SK-N-SH (cell line): ENCODE measurements at regions not wholly inside any gene's neighbourhood (a gene's known extent, or its start where the extent isn't known, plus 50 kb on each side); places are given as distances from the start of the nearest gene placed in this dataset.

ENCODE experiments used
- CTCF ChIA-PET: fragments of 300-600, 350-600 bp; formaldehyde crosslinking; extraction: SDS; loops from one replicate; lab custom pipeline; 2021; lab: Yijun Ruan, JAX
- POLR2A ChIA-PET: fragments of 350-600 bp; sonication (Branson Sonifier 250); formaldehyde crosslinking; extraction: SDS; loops from one replicate; lab custom pipeline; 2020; ENCODE audit warnings: antibody characterized with exemption, inconsistent platforms; lab: Yijun Ruan, JAX
- DNase-seq: peaks from one replicate; pipeline ENCODE4 v3.0.0; 2012
- H2AFZ ChIP-seq: fragments of 200-600 bp; sonication (generic); 2 replicates; pipeline ENCODE4 v1.8.1; 2016; ENCODE audit warnings: antibody characterized with exemption, mild to moderate bottlenecking, low read depth
- H3F3A ChIP-seq: fragments of 200-600 bp; sonication (generic); replicated peaks from 2 replicates; pipeline ENCODE3; 2016; ENCODE audit warnings: antibody characterized with exemption, mild to moderate bottlenecking; ENCODE audit not compliant: insufficient read depth
- H3K27ac ChIP-seq, 2 experiments: fragments of 200-500 bp in 1 of 2; fragments of 200-600 bp in 1 of 2; sonication (Bioruptor generic) in 1 of 2; sonication (generic), shearing (Covaris generic) in 1 of 2; 2 replicates each; pipeline versions ENCODE4 v1.5.1 to v1.6.1; 2014 to 2016; ENCODE audit warnings: low read depth in 2 of 2, inconsistent platforms in 1 of 2, low read length in 1 of 2, mild to moderate bottlenecking in 1 of 2, mixed read lengths in 1 of 2
- H3K27me3 ChIP-seq: fragments of 200-600 bp; sonication (generic), shearing (Covaris generic); 2 replicates; pipeline ENCODE4 v1.6.1; 2016; ENCODE audit warnings: mixed run types; ENCODE audit not compliant: insufficient read depth
- H3K36me3 ChIP-seq, 2 experiments: fragments of 200-500 bp in 1 of 2; fragments of 200-600 bp in 1 of 2; sonication (Bioruptor generic) in 1 of 2; sonication (generic) in 1 of 2; replicated peaks in 1 of 2; 2 replicates each; pipeline versions ENCODE3 to v1.5.1; 2014 to 2016; ENCODE audit warnings: low read length in 1 of 2, mild to moderate bottlenecking in 1 of 2; ENCODE audit not compliant: insufficient read depth in 2 of 2, control insufficient read depth in 1 of 2
- H3K4me1 ChIP-seq, 2 experiments: fragments of 200-500 bp in 1 of 2; fragments of 200-600 bp in 1 of 2; sonication (Bioruptor generic) in 1 of 2; sonication (generic), shearing (Covaris generic) in 1 of 2; 2 replicates each; pipeline versions ENCODE4 v1.5.1 to v1.6.1; 2014 to 2016; ENCODE audit warnings: low read depth in 1 of 2, low read length in 1 of 2, mixed run types in 1 of 2; ENCODE audit not compliant: insufficient read depth in 2 of 2, control insufficient read depth in 1 of 2
- H3K4me2 ChIP-seq: fragments of 200-600 bp; sonication (generic), shearing (Covaris generic); 2 replicates; pipeline ENCODE4 v1.6.1; 2017; ENCODE audit warnings: mixed run types
- H3K4me3 ChIP-seq, 2 experiments: fragments of 200-500 bp in 1 of 2; fragments of 200-600 bp in 1 of 2; sonication (Bioruptor generic) in 1 of 2; sonication (generic), shearing (Covaris generic) in 1 of 2; 2 replicates each; pipeline versions ENCODE4 v1.5.1 to v1.8.1; 2014 to 2016; ENCODE audit warnings: low read depth in 2 of 2, inconsistent platforms in 1 of 2, low read length in 1 of 2, mild to moderate bottlenecking in 1 of 2, mixed read lengths in 1 of 2, moderate library complexity in 1 of 2
- H3K79me2 ChIP-seq: fragments of 200-600 bp; sonication (generic); 2 replicates; pipeline ENCODE4 v1.8.1; 2017; ENCODE audit warnings: mild to moderate bottlenecking; ENCODE audit not compliant: insufficient read depth
- H3K9ac ChIP-seq: fragments of 200-600 bp; sonication (generic); 2 replicates; pipeline ENCODE4 v1.6.1; 2017; ENCODE audit warnings: mixed run types
- H3K9me2 ChIP-seq: fragments of 200-600 bp; sonication (generic); 2 replicates; pipeline ENCODE4 v1.6.1; 2017; ENCODE audit warnings: mixed run types
- H3K9me3 ChIP-seq: fragments of 200-600 bp; sonication (generic); 2 replicates; pipeline ENCODE4 v1.6.1; 2017; ENCODE audit warnings: mixed run types, mild to moderate bottlenecking, moderate library complexity
- H4K20me1 ChIP-seq: fragments of 200-600 bp; sonication (generic); 2 replicates; pipeline ENCODE4 v1.6.1; 2017; ENCODE audit warnings: mild to moderate bottlenecking, mixed run types; ENCODE audit not compliant: insufficient read depth
- CHD2 ChIP-seq: fragments of 150-350 bp; IDR thresholded peaks from 2 replicates; pipeline ENCODE4 v1.6.1; 2018; ENCODE audit warnings: low read length; ENCODE audit not compliant: partially characterized antibody
- FOSL2 ChIP-seq: IDR thresholded peaks from 2 replicates; pipeline ENCODE4 v1.4.0; 2012; ENCODE audit warnings: low read depth, mild to moderate bottlenecking, moderate library complexity, borderline replicate concordance
- GABPA ChIP-seq: IDR thresholded peaks from 2 replicates; pipeline ENCODE4 v1.4.0; 2012; ENCODE audit warnings: low read depth, mild to moderate bottlenecking
- GATA2 ChIP-seq: sonication (generic); formaldehyde crosslinking; IDR thresholded peaks from 2 replicates; pipeline ENCODE4 v1.5.0; 2020; ENCODE audit warnings: mild to moderate bottlenecking, missing genetic modification reagents
- MEF2A ChIP-seq: IDR thresholded peaks from 2 replicates; pipeline ENCODE4 v1.4.0; 2012; ENCODE audit warnings: low read depth, borderline replicate concordance
- MXI1 ChIP-seq: IDR thresholded peaks from 2 replicates; pipeline ENCODE4 v1.6.1; 2012; ENCODE audit warnings: mild to moderate bottlenecking, low read depth, low read length, improper control_type of control experiment
- POLR2AphosphoS5 ChIP-seq: IDR thresholded peaks from 2 replicates; pipeline ENCODE4 v1.6.1; 2012; ENCODE audit warnings: low read depth, low read length
- REST ChIP-seq: IDR thresholded peaks from 2 replicates; pipeline ENCODE4 v1.6.1; 2012; ENCODE audit warnings: mild to moderate bottlenecking, low read depth, low read length, moderate library complexity
- TCF12 ChIP-seq: IDR thresholded peaks from 2 replicates; pipeline ENCODE4 v1.4.0; 2012
- YY1 ChIP-seq: IDR thresholded peaks from 2 replicates; pipeline ENCODE4 v1.4.0; 2012; ENCODE audit warnings: low read depth, mild to moderate bottlenecking
- TF ChIP-seq, protein P1 (sequence below): fragments of 150-350 bp; IDR thresholded peaks from 2 replicates; pipeline ENCODE4 v1.6.1; 2016; ENCODE audit warnings: mild to moderate bottlenecking, low read depth, low read length
- TF ChIP-seq, protein P2 (sequence below): IDR thresholded peaks from 2 replicates; pipeline ENCODE4 v1.4.0; 2012; ENCODE audit warnings: low read depth
- TF ChIP-seq, protein P3 (sequence below): fragments of 200-600 bp; sonication (generic); IDR thresholded peaks from 2 replicates; pipeline ENCODE4 v1.6.1; 2017; ENCODE audit warnings: antibody characterized with exemption, mild to moderate bottlenecking, moderate library complexity

GRCh38 chr13:74025369-74025768, 108.8 kb downstream of the KLF12 start (continued):
- TF ChIP-seq, protein P1, sequence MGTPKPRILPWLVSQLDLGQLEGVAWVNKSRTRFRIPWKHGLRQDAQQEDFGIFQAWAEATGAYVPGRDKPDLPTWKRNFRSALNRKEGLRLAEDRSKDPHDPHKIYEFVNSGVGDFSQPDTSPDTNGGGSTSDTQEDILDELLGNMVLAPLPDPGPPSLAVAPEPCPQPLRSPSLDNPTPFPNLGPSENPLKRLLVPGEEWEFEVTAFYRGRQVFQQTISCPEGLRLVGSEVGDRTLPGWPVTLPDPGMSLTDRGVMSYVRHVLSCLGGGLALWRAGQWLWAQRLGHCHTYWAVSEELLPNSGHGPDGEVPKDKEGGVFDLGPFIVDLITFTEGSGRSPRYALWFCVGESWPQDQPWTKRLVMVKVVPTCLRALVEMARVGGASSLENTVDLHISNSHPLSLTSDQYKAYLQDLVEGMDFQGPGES, result no peak
- TF ChIP-seq MEF2A (no peak), TCF12 (no peak), MXI1 (no peak), POLR2AphosphoS5 (no peak)
- TF ChIP-seq, protein P2, sequence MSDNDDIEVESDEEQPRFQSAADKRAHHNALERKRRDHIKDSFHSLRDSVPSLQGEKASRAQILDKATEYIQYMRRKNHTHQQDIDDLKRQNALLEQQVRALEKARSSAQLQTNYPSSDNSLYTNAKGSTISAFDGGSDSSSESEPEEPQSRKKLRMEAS, result no peak
- TF ChIP-seq, protein P3, sequence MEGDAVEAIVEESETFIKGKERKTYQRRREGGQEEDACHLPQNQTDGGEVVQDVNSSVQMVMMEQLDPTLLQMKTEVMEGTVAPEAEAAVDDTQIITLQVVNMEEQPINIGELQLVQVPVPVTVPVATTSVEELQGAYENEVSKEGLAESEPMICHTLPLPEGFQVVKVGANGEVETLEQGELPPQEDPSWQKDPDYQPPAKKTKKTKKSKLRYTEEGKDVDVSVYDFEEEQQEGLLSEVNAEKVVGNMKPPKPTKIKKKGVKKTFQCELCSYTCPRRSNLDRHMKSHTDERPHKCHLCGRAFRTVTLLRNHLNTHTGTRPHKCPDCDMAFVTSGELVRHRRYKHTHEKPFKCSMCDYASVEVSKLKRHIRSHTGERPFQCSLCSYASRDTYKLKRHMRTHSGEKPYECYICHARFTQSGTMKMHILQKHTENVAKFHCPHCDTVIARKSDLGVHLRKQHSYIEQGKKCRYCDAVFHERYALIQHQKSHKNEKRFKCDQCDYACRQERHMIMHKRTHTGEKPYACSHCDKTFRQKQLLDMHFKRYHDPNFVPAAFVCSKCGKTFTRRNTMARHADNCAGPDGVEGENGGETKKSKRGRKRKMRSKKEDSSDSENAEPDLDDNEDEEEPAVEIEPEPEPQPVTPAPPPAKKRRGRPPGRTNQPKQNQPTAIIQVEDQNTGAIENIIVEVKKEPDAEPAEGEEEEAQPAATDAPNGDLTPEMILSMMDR, result no peak

- ChIA-PET CTCF (interaction anchor here (0.7 to 0.9 kb wide), 3 partner anchors 15 to 44 kb away, joined by 3 to 6 read pairs (median 3); no protein-coding TSS in a partner anchor), POLR2A (no interaction called here)
- TF ChIP-seq GATA2 (CRISPR knock-in tag), result no peak
- TF ChIP-seq CHD2, result no peak
- no peak for TF ChIP-seq FOSL2
- no peak for TF ChIP-seq GABPA
- TF ChIP-seq REST, result no peak
- TF ChIP-seq YY1, result no peak
- DNase-seq, result no peak
- H3K4me1 ChIP-seq, result peaks cover 0 to 5% of the 10 kb centered on the region in 2 experiments; a peak in 3 of 4 replicates
- peaks cover 0 to 17% of the 10 kb centered on the region in 2 experiments for H3K36me3 ChIP-seq
- H3K9ac ChIP-seq, result no peak overlapping the region
- H2AFZ ChIP-seq, result no peak overlapping the region
- H3K4me3 ChIP-seq, result no peak overlapping the region
- H3F3A ChIP-seq, result no peaks in the 10 kb centered on the region
- H4K20me1 ChIP-seq, result 0 out of 2 replicates have a peak, but pooled peaks cover 5% of the 10 kb centered on the region
- H3K9me3 ChIP-seq, result no peaks in the 10 kb centered on the region
- no peak overlapping the region for H3K27ac ChIP-seq
- H3K27me3 ChIP-seq, result no peaks in the 10 kb centered on the region
- H3K9me2 ChIP-seq, result no peaks in the 10 kb centered on the region
- peaks cover 17% of the 10 kb centered on the region for H3K79me2 ChIP-seq
- H3K4me2 ChIP-seq, result no peak overlapping the region
These were observed 109.3 kb downstream of the KLF12 start for GRCh38 chr13:74024856-74025255.
